Sigmoid colon (tissue), 4 donors: ENCODE measurements at regions not wholly inside any gene's neighbourhood (a gene's known extent, or its start where the extent isn't known, plus 50 kb on each side); places are given as distances from the start of the nearest gene placed in this dataset.

Source experiments
- CTCF ChIP-seq, 4 experiments: fragments of 450-650 bp in 3 of 4; fragments of 200-600 bp in 1 of 4; IDR thresholded peaks; one replicate each; pipeline ENCODE4 v1.5.1; 2016 to 2019; ENCODE audit warnings: antibody characterized with exemption in 4 of 4, mild to moderate bottlenecking in 3 of 4, moderate library complexity in 2 of 4
- EP300 ChIP-seq, 4 donors: sonication (generic); formaldehyde crosslinking; IDR thresholded peaks; one replicate each; pipeline ENCODE4 v1.6.1; 2017; ENCODE audit warnings: antibody characterized with exemption in 4 of 4
- POLR2A ChIP-seq, 2 donors: fragments of 450-650 bp; IDR thresholded peaks; one replicate each; pipeline ENCODE4 v1.6.1; 2016; ENCODE audit warnings: antibody characterized with exemption in 2 of 2, mild to moderate bottlenecking in 2 of 2, moderate library complexity in 2 of 2
- POLR2AphosphoS5 ChIP-seq, 4 donors: sonication (generic); formaldehyde crosslinking; IDR thresholded peaks; one replicate each; pipeline ENCODE4 v1.6.1; 2017; ENCODE audit warnings: antibody characterized with exemption in 4 of 4

DNA sequence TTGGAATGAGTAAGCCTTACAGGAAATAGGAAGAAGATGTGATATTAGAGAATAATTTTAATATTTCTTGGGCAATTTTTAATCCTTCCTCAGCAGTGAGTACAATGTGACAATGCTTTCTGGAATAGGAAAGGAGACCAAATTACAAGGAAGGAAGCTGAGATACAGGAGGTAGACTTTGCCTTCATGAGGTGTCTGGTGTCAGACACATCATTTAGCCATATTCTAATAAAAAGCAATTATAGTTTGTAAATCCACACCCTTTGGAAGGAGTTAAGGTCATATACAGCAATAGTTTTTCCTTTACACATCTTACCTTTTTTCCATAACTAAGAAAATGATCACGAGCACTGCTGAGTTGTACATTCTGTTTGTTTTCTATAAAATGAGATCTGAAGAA is 390.4 kb downstream of the SH3GL2 start:
- no peak for TF ChIP-seq CTCF (IDR thresholded peaks at IDR 0.05)
- TF ChIP-seq POLR2A (IDR thresholded peaks at IDR 0.05) = no peak
- TF ChIP-seq EP300 (IDR thresholded peaks at IDR 0.05) = no peak
- TF ChIP-seq POLR2AphosphoS5 (IDR thresholded peaks at IDR 0.05) = no peak
